WI38 (cell line): ENCODE measurements at regions not wholly inside any gene's neighbourhood (a gene's known extent, or its start where the extent isn't known, plus 50 kb on each side); places are given as distances from the start of the nearest gene placed in this dataset.

Source experiments
- H3K4me3 ChIP-seq: 2 replicates; pipeline ENCODE4 v1.5.1; 2011; ENCODE audit warnings: low read depth, mild to moderate bottlenecking, control low read depth, low read length
- TF ChIP-seq, protein P1 (sequence below): IDR thresholded peaks from 2 replicates; pipeline ENCODE4 v1.5.1; 2012; ENCODE audit warnings: low read depth, mild to moderate bottlenecking, control low read depth, low read length

- H3K4me3 ChIP-seq: no peak overlapping the region
- TF ChIP-seq, protein P1, sequence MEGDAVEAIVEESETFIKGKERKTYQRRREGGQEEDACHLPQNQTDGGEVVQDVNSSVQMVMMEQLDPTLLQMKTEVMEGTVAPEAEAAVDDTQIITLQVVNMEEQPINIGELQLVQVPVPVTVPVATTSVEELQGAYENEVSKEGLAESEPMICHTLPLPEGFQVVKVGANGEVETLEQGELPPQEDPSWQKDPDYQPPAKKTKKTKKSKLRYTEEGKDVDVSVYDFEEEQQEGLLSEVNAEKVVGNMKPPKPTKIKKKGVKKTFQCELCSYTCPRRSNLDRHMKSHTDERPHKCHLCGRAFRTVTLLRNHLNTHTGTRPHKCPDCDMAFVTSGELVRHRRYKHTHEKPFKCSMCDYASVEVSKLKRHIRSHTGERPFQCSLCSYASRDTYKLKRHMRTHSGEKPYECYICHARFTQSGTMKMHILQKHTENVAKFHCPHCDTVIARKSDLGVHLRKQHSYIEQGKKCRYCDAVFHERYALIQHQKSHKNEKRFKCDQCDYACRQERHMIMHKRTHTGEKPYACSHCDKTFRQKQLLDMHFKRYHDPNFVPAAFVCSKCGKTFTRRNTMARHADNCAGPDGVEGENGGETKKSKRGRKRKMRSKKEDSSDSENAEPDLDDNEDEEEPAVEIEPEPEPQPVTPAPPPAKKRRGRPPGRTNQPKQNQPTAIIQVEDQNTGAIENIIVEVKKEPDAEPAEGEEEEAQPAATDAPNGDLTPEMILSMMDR: peak; percentile 81
Measured at GRCh38 chr2:220687231-220687843, 884.8 kb downstream of the EPHA4 start.

- TF ChIP-seq, protein P1: no peak
- no peak overlapping the region for H3K4me3 ChIP-seq
Measured at GRCh38 chr2:220695397-220696279, 876.5 kb downstream of the EPHA4 start.

DNA sequence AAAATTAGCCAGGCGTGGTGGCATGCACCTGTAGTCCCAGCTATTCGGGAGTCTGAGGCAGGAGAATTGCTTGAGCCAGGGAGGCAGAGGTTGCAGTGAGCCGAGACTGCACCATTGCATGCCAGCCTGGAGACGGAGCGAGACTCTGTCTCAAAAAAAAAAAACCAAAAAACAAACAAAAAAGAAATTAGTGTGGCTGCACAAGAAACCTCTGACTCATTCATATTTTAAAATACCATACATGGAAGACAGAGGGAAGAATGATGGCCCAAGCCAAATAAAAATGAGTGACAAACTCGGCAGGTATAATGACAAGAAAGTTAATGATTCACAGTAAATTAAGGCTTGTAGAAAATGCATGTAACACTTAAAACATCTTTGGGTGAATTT lies 875.8 kb downstream of the EPHA4 start:
- no peak overlapping the region for H3K4me3 ChIP-seq
- TF ChIP-seq, protein P1: no peak

- TF ChIP-seq, protein P1: no peak
- H3K4me3 ChIP-seq: no peak overlapping the region
Measured at GRCh38 chr2:220697011-220697410, 875.1 kb downstream of the EPHA4 start.

DNA sequence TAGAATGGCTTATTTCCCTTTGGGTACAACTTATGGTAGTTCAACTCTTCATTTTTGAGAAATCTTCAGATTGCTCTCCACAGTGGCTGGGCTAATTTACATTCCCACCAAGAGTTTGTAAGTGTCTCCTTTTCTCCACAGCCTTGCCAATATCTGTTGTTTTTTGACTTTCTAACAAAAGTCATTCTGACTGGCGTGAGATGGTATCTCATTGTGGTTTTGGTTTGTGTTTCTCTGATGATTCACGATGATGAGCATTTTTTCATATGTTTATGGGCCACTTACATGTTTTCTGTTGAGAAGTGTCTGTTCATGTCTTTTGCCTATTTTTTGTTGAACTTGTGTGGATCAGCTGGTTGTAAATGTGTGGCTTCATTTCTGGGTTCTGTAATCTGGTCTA lies 871.0 kb downstream of the EPHA4 start:
- TF ChIP-seq, protein P1: no peak

GRCh38 chr2:220703279-220703678 lies 868.8 kb downstream of the EPHA4 start:
- TF ChIP-seq, protein P1: no peak
- H3K4me3 ChIP-seq: no peak overlapping the region

More for the DNA sequence above, 871.0 kb downstream of the EPHA4 start:
- H3K4me3 ChIP-seq: no peak overlapping the region

DNA sequence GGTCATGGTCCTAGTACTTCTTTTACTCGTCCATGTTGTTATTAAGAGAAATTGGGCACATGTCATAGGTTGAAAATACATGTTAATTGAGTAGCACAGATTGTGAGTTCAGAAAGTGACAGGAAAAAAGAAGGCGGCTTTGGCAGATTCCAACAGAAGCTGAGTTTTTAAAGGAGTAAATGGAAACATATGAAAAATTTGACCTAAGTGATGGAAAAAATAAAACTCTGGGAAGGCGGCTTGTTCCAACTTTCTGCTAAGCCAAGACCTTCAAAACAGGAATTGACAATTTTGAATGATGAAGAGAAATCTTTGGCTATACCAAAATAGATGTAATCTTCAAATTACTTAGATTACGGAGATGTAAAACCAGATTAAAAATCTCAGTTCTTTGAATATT lies 868.0 kb downstream of the EPHA4 start:
- TF ChIP-seq, protein P1: no peak
- H3K4me3 ChIP-seq: no peak overlapping the region
